Mesodermal cell (in vitro differentiated cells): ENCODE measurements at regions not wholly inside any gene's neighbourhood (a gene's known extent, or its start where the extent isn't known, plus 50 kb on each side); places are given as distances from the start of the nearest gene placed in this dataset.

Experiments
- H3K27ac ChIP-seq: 2 replicates; pipeline ENCODE4 v1.7.0; 2013; ENCODE audit warnings: mild to moderate bottlenecking, low read depth, low read length, moderate library complexity; ENCODE audit not compliant: severe bottlenecking
- H3K36me3 ChIP-seq: 2 replicates; pipeline ENCODE4 v1.7.1; 2013; ENCODE audit warnings: mild to moderate bottlenecking, low read length, moderate library complexity; ENCODE audit not compliant: control insufficient read depth, insufficient read depth
- H3K4me1 ChIP-seq: one replicate; pipeline ENCODE4 v1.7.1; 2013; ENCODE audit warnings: mild to moderate bottlenecking, low read length; ENCODE audit not compliant: insufficient read depth, control insufficient read depth, poor library complexity, severe bottlenecking
- H3K4me3 ChIP-seq: 2 replicates; pipeline ENCODE4 v1.7.0; 2013; ENCODE audit warnings: low read length, control low read depth, mild to moderate bottlenecking; ENCODE audit not compliant: insufficient read depth, poor library complexity, severe bottlenecking; ENCODE audit errors: extremely low read depth
- H3K9me3 ChIP-seq: 2 replicates; pipeline ENCODE4 v1.7.1; 2013; ENCODE audit warnings: mild to moderate bottlenecking, low read length, moderate library complexity; ENCODE audit not compliant: control insufficient read depth
- WGBS, 2 experiments: methylation state at CpG; one replicate each; pipeline ENCODE4 v1.1.5; 2013; ENCODE audit warnings: missing lambda C conversion rate in 2 of 2; ENCODE audit not compliant: insufficient coverage in 2 of 2; 5-methylcytosine and 5-hydroxymethylcytosine counted together

GRCh38 chr13:33372251-33372919 is 86.8 kb upstream of the STARD13 start:
- H3K27ac ChIP-seq = no peak overlapping the region
- no peaks in the 10 kb centered on the region for H3K9me3 ChIP-seq
- 92 to 100% methylated on average over 2 of the region's 4 CpGs for WGBS, 2 experiments

GRCh38 chr13:33373624-33374023 is 88.1 kb upstream of the STARD13 start:
- Histone ChIP-seq H3K4me1 (no peaks in the 10 kb centered on the region), H3K36me3 (no peaks in the 10 kb centered on the region), H3K4me3 (no peak overlapping the region), H3K27ac (no peak overlapping the region), H3K9me3 (no peaks in the 10 kb centered on the region)

More at GRCh38 chr13:33372251-33372919, 86.8 kb upstream of the STARD13 start:
- Histone ChIP-seq H3K36me3 (no peaks in the 10 kb centered on the region), H3K4me1 (no peaks in the 10 kb centered on the region), H3K4me3 (no peak overlapping the region)

- Histone ChIP-seq H3K36me3 (no peaks in the 10 kb centered on the region), H3K9me3 (no peaks in the 10 kb centered on the region), H3K27ac (no peak overlapping the region), H3K4me1 (no peaks in the 10 kb centered on the region), H3K4me3 (no peak overlapping the region)
- no CpG with 5 or more reads among the region's 1 CpG for WGBS, 2 experiments
Measured at GRCh38 chr13:33375421-33375820, 89.9 kb upstream of the STARD13 start.

- H3K36me3 ChIP-seq = no peaks in the 10 kb centered on the region
- H3K27ac ChIP-seq = no peak overlapping the region
- no peaks in the 10 kb centered on the region for H3K4me1 ChIP-seq
- H3K4me3 ChIP-seq = no peak overlapping the region
- WGBS, 2 experiments = 67 to 75% methylated on average over 1 of the region's 1 CpG
- no peaks in the 10 kb centered on the region for H3K9me3 ChIP-seq
Measured at GRCh38 chr13:33376212-33376611, 90.7 kb upstream of the STARD13 start.

- Histone ChIP-seq H3K4me1 (no peaks in the 10 kb centered on the region), H3K27ac (no peak overlapping the region), H3K36me3 (no peaks in the 10 kb centered on the region), H3K4me3 (no peak overlapping the region), H3K9me3 (no peaks in the 10 kb centered on the region)
- no CpG with 5 or more reads among the region's 4 CpGs for WGBS, 2 experiments
Measured at GRCh38 chr13:33377411-33377810, 91.9 kb upstream of the STARD13 start.

- H3K4me3 ChIP-seq = no peak overlapping the region
- no peak overlapping the region for H3K27ac ChIP-seq
- no peaks in the 10 kb centered on the region for H3K36me3 ChIP-seq
- no peaks in the 10 kb centered on the region for H3K9me3 ChIP-seq
- no peaks in the 10 kb centered on the region for H3K4me1 ChIP-seq
Measured at GRCh38 chr13:33377825-33378224, 92.3 kb upstream of the STARD13 start.

GRCh38 chr13:33379608-33380007 is 94.1 kb upstream of the STARD13 start:
- Histone ChIP-seq H3K4me1 (no peaks in the 10 kb centered on the region), H3K27ac (no peak overlapping the region), H3K9me3 (no peaks in the 10 kb centered on the region), H3K36me3 (no peaks in the 10 kb centered on the region), H3K4me3 (no peak overlapping the region)

- no peaks in the 10 kb centered on the region for H3K4me1 ChIP-seq
- 50 to 85% methylated on average over 1 to 2 of the region's 3 CpGs for WGBS, 2 experiments
- no peak overlapping the region for H3K27ac ChIP-seq
- no peak overlapping the region for H3K4me3 ChIP-seq
- no peaks in the 10 kb centered on the region for H3K36me3 ChIP-seq
- no peaks in the 10 kb centered on the region for H3K9me3 ChIP-seq
Measured at GRCh38 chr13:33380487-33381079, 95.0 kb upstream of the STARD13 start.

GRCh38 chr13:33381180-33381579 is 95.6 kb upstream of the STARD13 start:
- no peaks in the 10 kb centered on the region for H3K36me3 ChIP-seq
- no peaks in the 10 kb centered on the region for H3K9me3 ChIP-seq
- H3K4me1 ChIP-seq = no peaks in the 10 kb centered on the region
- no peak overlapping the region for H3K27ac ChIP-seq
- WGBS, 2 experiments = 93% methylated on average over 2 of the region's 5 CpGs; no CpG with 5 or more reads in 1 of the 2 experiments
- H3K4me3 ChIP-seq = no peak overlapping the region

GRCh38 chr13:33381906-33382305 is 96.4 kb upstream of the STARD13 start:
- Histone ChIP-seq H3K4me3 (no peak overlapping the region), H3K4me1 (no peaks in the 10 kb centered on the region), H3K36me3 (no peaks in the 10 kb centered on the region), H3K27ac (no peak overlapping the region), H3K9me3 (no peaks in the 10 kb centered on the region)
- WGBS, 2 experiments = 96 to 98% methylated on average over 7 to 8 of the region's 8 CpGs

GRCh38 chr13:33383724-33384577 is 98.4 kb upstream of the STARD13 start:
- H3K27ac ChIP-seq = no peak overlapping the region
- H3K4me3 ChIP-seq = no peak overlapping the region
- H3K36me3 ChIP-seq = no peaks in the 10 kb centered on the region
- H3K4me1 ChIP-seq = no peaks in the 10 kb centered on the region
- 87 to 92% methylated on average over 3 to 5 of the region's 12 CpGs for WGBS, 2 experiments
- no peaks in the 10 kb centered on the region for H3K9me3 ChIP-seq
